ENCODE measurements at regions not wholly inside any gene's neighbourhood (a gene's known extent, or its start where the extent isn't known, plus 50 kb on each side); places are given as distances from the start of the nearest gene placed in this dataset.
A peak's percentile ranks its signal among the peaks of the same experiment; 100 is the strongest.
"Not testable (repeated sequence)": the region's sequence is repeated elsewhere in the genome, so short reads cannot be mapped to it uniquely, and the experiment has no call there.

- H3K4me3 Mint-ChIP-seq; H3K4me3 ChIP-seq; H2AFZ ChIP-seq; H4K20me1 ChIP-seq (replicated peaks; ENCODE audit: insufficient read depth); H3K27ac ChIP-seq (ENCODE audit: low read depth); H3K9me3 Mint-ChIP-seq; H3F3A ChIP-seq (replicated peaks; ENCODE audit: low read depth); H3K9me2 ChIP-seq (ENCODE audit: insufficient read depth); H3K27me3 Mint-ChIP-seq (ENCODE audit: insufficient read depth, low read depth, poor library complexity); H3K27me3 ChIP-seq (ENCODE audit: insufficient read depth); H3K4me2 ChIP-seq; ATAC-seq; H3K36me3 ChIP-seq (ENCODE audit: insufficient read depth); H3K36me3 Mint-ChIP-seq (ENCODE audit: low read depth); H3K79me2 ChIP-seq (replicated peaks; ENCODE audit: insufficient read depth): not testable (repeated sequence)
- peaks cover 18% of the 10 kb centered on the region; the same call in 1 of the 2 replicates for H3K4me1 ChIP-seq (ENCODE audit: insufficient read depth)
- Mint-ChIP-seq H3K4me1 (peaks cover 14% of the 10 kb centered on the region), H3K27ac (0 out of 2 replicates have a peak overlapping the region, but pooled peaks have one; percentile 35)
- peak in 1 of 2 experiments; percentile 59; a peak in 3 of 4 replicates for TF ChIP-seq CTCF (conservative IDR thresholded peaks at IDR 0.05; ENCODE audit: low read depth in 2 of 2)
- DNase-seq (ENCODE audit: low spot score), result peak; percentile 27
Measured at GRCh38 chr11:49372137-49372536, 163.7 kb upstream of the FOLH1 start.

DNA sequence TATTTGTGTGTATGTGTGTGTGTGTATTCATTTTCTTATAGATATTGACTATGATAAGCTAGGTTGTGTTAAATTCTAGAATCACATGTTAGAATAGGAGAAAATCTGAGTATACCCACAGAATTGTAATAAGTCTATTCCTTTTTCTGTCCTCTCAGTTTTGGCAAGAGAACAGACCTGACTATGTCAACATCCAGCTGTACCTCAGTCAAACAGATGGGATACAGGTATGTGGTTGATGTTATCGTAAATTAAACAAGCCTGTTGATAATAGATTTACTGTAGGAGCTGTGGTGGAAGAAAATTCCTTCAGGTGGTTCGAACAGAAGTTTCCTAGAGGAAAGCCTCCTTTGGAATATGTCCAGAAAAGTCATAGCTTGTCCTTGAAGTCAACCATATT, 160.2 kb upstream of the FOLH1 start:
- not testable (repeated sequence) for DNase-seq (ENCODE audit: low spot score); H4K20me1 ChIP-seq (replicated peaks; ENCODE audit: insufficient read depth); H3K4me3 Mint-ChIP-seq; H3K4me3 ChIP-seq; H3K27ac ChIP-seq (ENCODE audit: low read depth); H3K9me3 Mint-ChIP-seq; H3K27me3 Mint-ChIP-seq (ENCODE audit: insufficient read depth, low read depth, poor library complexity); H3F3A ChIP-seq (replicated peaks; ENCODE audit: low read depth); ATAC-seq; H3K4me1 ChIP-seq (ENCODE audit: insufficient read depth); H3K4me1 Mint-ChIP-seq; H3K9me2 ChIP-seq (ENCODE audit: insufficient read depth); H2AFZ ChIP-seq; H3K4me2 ChIP-seq; H3K36me3 ChIP-seq (ENCODE audit: insufficient read depth); H3K79me2 ChIP-seq (replicated peaks; ENCODE audit: insufficient read depth); H3K36me3 Mint-ChIP-seq (ENCODE audit: low read depth); H3K27me3 ChIP-seq (ENCODE audit: insufficient read depth); H3K27ac Mint-ChIP-seq

DNA sequence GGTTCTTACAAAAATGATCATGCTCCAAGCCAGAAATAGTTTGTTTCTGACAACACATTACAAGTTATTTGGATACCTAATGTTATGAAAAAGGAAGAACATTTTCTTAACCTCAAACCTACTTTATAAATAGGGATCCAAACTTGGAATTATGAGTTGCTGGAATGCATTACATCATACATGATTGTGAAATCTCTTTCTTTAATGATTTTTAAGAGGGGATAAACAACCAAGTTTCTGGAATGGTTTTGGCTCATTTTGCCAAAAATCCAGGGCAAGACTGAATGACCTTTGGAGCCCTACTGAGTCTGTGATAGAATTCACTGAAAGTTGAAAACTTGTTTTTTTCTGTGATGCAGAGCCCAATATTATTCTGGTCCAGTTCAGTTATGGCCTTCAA, 157.0 kb upstream of the FOLH1 start:
- not testable (repeated sequence) for H3K27me3 Mint-ChIP-seq (ENCODE audit: insufficient read depth, low read depth, poor library complexity); H3K4me2 ChIP-seq; H4K20me1 ChIP-seq (replicated peaks; ENCODE audit: insufficient read depth); H3K27ac ChIP-seq (ENCODE audit: low read depth); H3K79me2 ChIP-seq (replicated peaks; ENCODE audit: insufficient read depth); H3K36me3 ChIP-seq (ENCODE audit: insufficient read depth); H3K9me2 ChIP-seq (ENCODE audit: insufficient read depth); H3K9me3 Mint-ChIP-seq; H2AFZ ChIP-seq; H3K4me3 ChIP-seq; DNase-seq (ENCODE audit: low spot score); H3K4me1 Mint-ChIP-seq; H3K4me1 ChIP-seq (ENCODE audit: insufficient read depth); H3K36me3 Mint-ChIP-seq (ENCODE audit: low read depth); ATAC-seq; H3K27ac Mint-ChIP-seq; H3K27me3 ChIP-seq (ENCODE audit: insufficient read depth); H3K4me3 Mint-ChIP-seq; H3F3A ChIP-seq (replicated peaks; ENCODE audit: low read depth)

DNA sequence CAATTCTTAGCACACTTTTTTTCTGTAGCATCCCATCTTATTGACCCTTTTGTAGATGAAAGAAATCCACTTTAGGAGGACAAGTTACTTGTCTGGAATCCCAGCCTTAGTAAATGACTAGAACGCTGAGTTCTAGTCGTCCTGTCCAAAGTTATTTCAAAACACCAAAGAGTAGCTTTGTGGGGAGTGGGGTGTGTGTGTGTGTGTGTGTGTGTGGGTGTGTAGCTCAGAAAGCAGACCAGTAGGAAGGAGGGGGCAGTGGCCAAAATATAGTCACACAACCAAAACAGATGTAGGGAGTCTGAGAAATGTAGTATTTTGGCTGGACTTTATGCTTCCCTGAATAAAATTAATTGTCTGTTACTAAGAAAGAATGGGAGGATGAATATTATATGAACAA, 154.6 kb upstream of the FOLH1 start:
- H3K4me3 ChIP-seq; H3K27ac Mint-ChIP-seq; H3K36me3 ChIP-seq (ENCODE audit: insufficient read depth); H3K4me2 ChIP-seq; H3K9me3 Mint-ChIP-seq; H3K27me3 Mint-ChIP-seq (ENCODE audit: insufficient read depth, low read depth, poor library complexity); H4K20me1 ChIP-seq (replicated peaks; ENCODE audit: insufficient read depth); H3F3A ChIP-seq (replicated peaks; ENCODE audit: low read depth); H2AFZ ChIP-seq; H3K79me2 ChIP-seq (replicated peaks; ENCODE audit: insufficient read depth); H3K27me3 ChIP-seq (ENCODE audit: insufficient read depth); H3K36me3 Mint-ChIP-seq (ENCODE audit: low read depth); H3K4me3 Mint-ChIP-seq; H3K9me2 ChIP-seq (ENCODE audit: insufficient read depth); H3K27ac ChIP-seq (ENCODE audit: low read depth); H3K4me1 ChIP-seq (ENCODE audit: insufficient read depth); DNase-seq (ENCODE audit: low spot score); H3K4me1 Mint-ChIP-seq; ATAC-seq: not testable (repeated sequence)

- not testable (repeated sequence) for H3K27me3 ChIP-seq (ENCODE audit: insufficient read depth); H3K36me3 Mint-ChIP-seq (ENCODE audit: low read depth); H3K27ac Mint-ChIP-seq; DNase-seq (ENCODE audit: low spot score); H3K27me3 Mint-ChIP-seq (ENCODE audit: insufficient read depth, low read depth, poor library complexity); H2AFZ ChIP-seq; H3K4me3 ChIP-seq; H3K4me1 Mint-ChIP-seq; H3K9me3 Mint-ChIP-seq; H4K20me1 ChIP-seq (replicated peaks; ENCODE audit: insufficient read depth); H3K4me2 ChIP-seq; H3K9me2 ChIP-seq (ENCODE audit: insufficient read depth); H3K4me1 ChIP-seq (ENCODE audit: insufficient read depth); H3K36me3 ChIP-seq (ENCODE audit: insufficient read depth); ATAC-seq; H3K4me3 Mint-ChIP-seq; H3F3A ChIP-seq (replicated peaks; ENCODE audit: low read depth); H3K27ac ChIP-seq (ENCODE audit: low read depth); H3K79me2 ChIP-seq (replicated peaks; ENCODE audit: insufficient read depth)
Measured at GRCh38 chr11:49354536-49354935, 146.1 kb upstream of the FOLH1 start.

DNA sequence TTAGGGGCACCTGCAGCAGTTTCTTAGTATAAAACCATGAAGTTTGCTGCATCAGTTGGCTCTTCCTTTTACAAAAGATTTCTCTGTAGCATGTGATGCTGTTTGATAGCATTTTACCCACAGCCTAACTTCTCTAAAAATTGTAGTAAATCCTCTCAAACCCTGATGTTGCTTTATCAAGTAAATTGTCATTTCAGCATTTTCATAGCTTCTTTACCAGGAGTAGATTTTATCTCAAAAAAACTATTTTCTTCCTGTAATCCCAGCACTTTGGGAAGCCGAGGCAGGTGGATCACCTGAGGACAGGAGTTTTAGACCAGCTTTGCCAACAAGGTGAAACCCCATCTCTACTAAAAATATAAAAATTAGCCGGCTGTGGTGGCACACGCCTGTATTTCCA, 144.5 kb upstream of the FOLH1 start:
- H3K4me1 ChIP-seq (ENCODE audit: insufficient read depth); H4K20me1 ChIP-seq (replicated peaks; ENCODE audit: insufficient read depth); ATAC-seq; H3K79me2 ChIP-seq (replicated peaks; ENCODE audit: insufficient read depth); H3K27me3 ChIP-seq (ENCODE audit: insufficient read depth); H3K27ac Mint-ChIP-seq; H3K4me2 ChIP-seq; H3K27ac ChIP-seq (ENCODE audit: low read depth); H3K27me3 Mint-ChIP-seq (ENCODE audit: insufficient read depth, low read depth, poor library complexity); H3F3A ChIP-seq (replicated peaks; ENCODE audit: low read depth); H3K4me3 Mint-ChIP-seq; H3K4me3 ChIP-seq; H3K4me1 Mint-ChIP-seq; H3K36me3 Mint-ChIP-seq (ENCODE audit: low read depth); H2AFZ ChIP-seq; H3K36me3 ChIP-seq (ENCODE audit: insufficient read depth); H3K9me2 ChIP-seq (ENCODE audit: insufficient read depth); DNase-seq (ENCODE audit: low spot score); H3K9me3 Mint-ChIP-seq: not testable (repeated sequence)
